Prostate gland (tissue), 2 donors: ENCODE measurements at regions not wholly inside any gene's neighbourhood (a gene's known extent, or its start where the extent isn't known, plus 50 kb on each side); places are given as distances from the start of the nearest gene placed in this dataset.

Source experiments
- CTCF ChIP-seq, 4 experiments: fragments of 200-600 bp in 2 of 4; fragments of 450-650 bp in 2 of 4; sonication (generic) in 2 of 4; IDR thresholded peaks; 1 replicate in 3 of 4; 2 replicates in 1 of 4; pipeline ENCODE4 v1.5.1; 2016 to 2019; ENCODE audit warnings: antibody characterized with exemption in 4 of 4, mild to moderate bottlenecking in 2 of 4, moderate library complexity in 2 of 4
- POLR2A ChIP-seq: fragments of 450-650 bp; IDR thresholded peaks from one replicate; pipeline ENCODE4 v1.6.1; 2016; ENCODE audit warnings: antibody characterized with exemption, mild to moderate bottlenecking
- POLR2AphosphoS5 ChIP-seq: sonication (generic); formaldehyde crosslinking; IDR thresholded peaks from one replicate; pipeline ENCODE4 v1.6.1; 2017; ENCODE audit warnings: antibody characterized with exemption

- TF ChIP-seq CTCF (IDR thresholded peaks at IDR 0.05), result no peak
- no peak for TF ChIP-seq POLR2AphosphoS5
- TF ChIP-seq POLR2A, result no peak
Observed at GRCh38 chr11:62054081-62054480, 69.7 kb upstream of the INCENP start.
